IgD-negative memory B cell (primary cell): ENCODE measurements at regions not wholly inside any gene's neighbourhood (a gene's known extent, or its start where the extent isn't known, plus 50 kb on each side); places are given as distances from the start of the nearest gene placed in this dataset.
"Not testable (repeated sequence)": the region's sequence is repeated elsewhere in the genome, so short reads cannot be mapped to it uniquely, and the experiment has no call there.

Experiments
- H3K27ac Mint-ChIP-seq, 3 donors: one replicate each; pipeline ENCODE4 v1.8.0; 2020 to 2022; ENCODE audit warnings: mild to moderate bottlenecking in 3 of 3, mixed read lengths in 3 of 3, moderate library complexity in 1 of 3
- H3K27me3 Mint-ChIP-seq: one replicate; pipeline ENCODE4 v1.8.0; 2021; ENCODE audit warnings: mixed read lengths
- H3K36me3 Mint-ChIP-seq: one replicate; pipeline ENCODE4 v1.8.0; 2020; ENCODE audit warnings: mild to moderate bottlenecking, mixed read lengths
- H3K4me1 Mint-ChIP-seq, 3 donors: one replicate each; pipeline ENCODE4 v1.8.0; 2020 to 2022; ENCODE audit warnings: mixed read lengths in 3 of 3, mild to moderate bottlenecking in 1 of 3
- H3K4me3 Mint-ChIP-seq, 4 donors: one replicate each; pipeline ENCODE4 v1.8.0; 2020 to 2022; ENCODE audit warnings: mild to moderate bottlenecking in 4 of 4, mixed read lengths in 4 of 4, moderate library complexity in 3 of 4
- H3K9me3 Mint-ChIP-seq, 3 donors: one replicate each; pipeline ENCODE4 v1.8.0; 2020 to 2021; ENCODE audit warnings: mixed read lengths in 3 of 3, mild to moderate bottlenecking in 1 of 3

GRCh38 chr2:87453965-87454364 lies 293.9 kb upstream of the PLGLB2 start:
- H3K27me3 Mint-ChIP-seq, H3K4me3 Mint-ChIP-seq, H3K4me1 Mint-ChIP-seq, H3K27ac Mint-ChIP-seq, H3K36me3 Mint-ChIP-seq, H3K9me3 Mint-ChIP-seq: not testable (repeated sequence)

- not testable (repeated sequence) for H3K9me3 Mint-ChIP-seq, H3K36me3 Mint-ChIP-seq, H3K4me3 Mint-ChIP-seq, H3K4me1 Mint-ChIP-seq, H3K27ac Mint-ChIP-seq, H3K27me3 Mint-ChIP-seq
Observed at GRCh38 chr2:87454421-87454820, 293.5 kb upstream of the PLGLB2 start.

GRCh38 chr2:87455209-87455853 lies 292.6 kb upstream of the PLGLB2 start:
- H3K4me3 Mint-ChIP-seq = peak overlapping the region; percentile 17 to 76 (median 42)
- H3K4me1 Mint-ChIP-seq, H3K9me3 Mint-ChIP-seq, H3K27me3 Mint-ChIP-seq, H3K36me3 Mint-ChIP-seq, H3K27ac Mint-ChIP-seq: not testable (repeated sequence)

GRCh38 chr2:87455854-87456249 lies 292.0 kb upstream of the PLGLB2 start:
- not testable (repeated sequence) for H3K36me3 Mint-ChIP-seq, H3K9me3 Mint-ChIP-seq, H3K27ac Mint-ChIP-seq, H3K4me1 Mint-ChIP-seq, H3K27me3 Mint-ChIP-seq, H3K4me3 Mint-ChIP-seq

GRCh38 chr2:87456477-87457128 lies 291.3 kb upstream of the PLGLB2 start:
- H3K4me3 Mint-ChIP-seq = peak overlapping the region in 1 of 4 donors; percentile 76
- not testable (repeated sequence) for H3K36me3 Mint-ChIP-seq, H3K9me3 Mint-ChIP-seq, H3K27me3 Mint-ChIP-seq, H3K27ac Mint-ChIP-seq, H3K4me1 Mint-ChIP-seq

GRCh38 chr2:87457129-87457499 lies 290.8 kb upstream of the PLGLB2 start:
- not testable (repeated sequence) for H3K9me3 Mint-ChIP-seq, H3K4me1 Mint-ChIP-seq, H3K4me3 Mint-ChIP-seq, H3K27ac Mint-ChIP-seq, H3K27me3 Mint-ChIP-seq, H3K36me3 Mint-ChIP-seq

- H3K4me3 Mint-ChIP-seq, H3K36me3 Mint-ChIP-seq, H3K4me1 Mint-ChIP-seq, H3K27ac Mint-ChIP-seq, H3K9me3 Mint-ChIP-seq, H3K27me3 Mint-ChIP-seq: not testable (repeated sequence)
Observed at GRCh38 chr2:87458938-87459337, 288.9 kb upstream of the PLGLB2 start.

GRCh38 chr2:87460104-87460503 lies 287.8 kb upstream of the PLGLB2 start:
- H3K4me1 Mint-ChIP-seq, H3K36me3 Mint-ChIP-seq, H3K27me3 Mint-ChIP-seq, H3K4me3 Mint-ChIP-seq, H3K9me3 Mint-ChIP-seq, H3K27ac Mint-ChIP-seq: not testable (repeated sequence)

GRCh38 chr2:87460662-87461061 lies 287.2 kb upstream of the PLGLB2 start:
- H3K27ac Mint-ChIP-seq, H3K36me3 Mint-ChIP-seq, H3K9me3 Mint-ChIP-seq, H3K27me3 Mint-ChIP-seq, H3K4me3 Mint-ChIP-seq, H3K4me1 Mint-ChIP-seq: not testable (repeated sequence)

- not testable (repeated sequence) for H3K4me1 Mint-ChIP-seq
Observed at GRCh38 chr2:87461671-87462070, 286.2 kb upstream of the PLGLB2 start.

GRCh38 chr2:87464219-87464618 lies 283.7 kb upstream of the PLGLB2 start:
- H3K4me1 Mint-ChIP-seq = peaks cover 3 to 13% (median 10%) of the 10 kb centered on the region in 3 donors
- H3K36me3 Mint-ChIP-seq, H3K27me3 Mint-ChIP-seq, H3K9me3 Mint-ChIP-seq, H3K27ac Mint-ChIP-seq, H3K4me3 Mint-ChIP-seq: not testable (repeated sequence)

More at GRCh38 chr2:87461671-87462070, 286.2 kb upstream of the PLGLB2 start:
- H3K9me3 Mint-ChIP-seq, H3K27ac Mint-ChIP-seq, H3K36me3 Mint-ChIP-seq, H3K27me3 Mint-ChIP-seq, H3K4me3 Mint-ChIP-seq: not testable (repeated sequence)

GRCh38 chr2:87465730-87466129 lies 282.2 kb upstream of the PLGLB2 start:
- H3K4me3 Mint-ChIP-seq, H3K27ac Mint-ChIP-seq, H3K9me3 Mint-ChIP-seq, H3K27me3 Mint-ChIP-seq, H3K36me3 Mint-ChIP-seq: not testable (repeated sequence)
- peaks cover 7 to 16% (median 16%) of the 10 kb centered on the region in 3 donors for H3K4me1 Mint-ChIP-seq

- H3K36me3 Mint-ChIP-seq, H3K27ac Mint-ChIP-seq, H3K4me3 Mint-ChIP-seq, H3K27me3 Mint-ChIP-seq, H3K9me3 Mint-ChIP-seq: not testable (repeated sequence)
- peaks cover 7 to 19% (median 17%) of the 10 kb centered on the region in 3 donors for H3K4me1 Mint-ChIP-seq
Observed at GRCh38 chr2:87466591-87467120, 281.2 kb upstream of the PLGLB2 start.

- not testable (repeated sequence) for H3K27me3 Mint-ChIP-seq, H3K9me3 Mint-ChIP-seq, H3K36me3 Mint-ChIP-seq
- Mint-ChIP-seq H3K4me1 (peaks cover 7 to 19% (median 17%) of the 10 kb centered on the region in 3 donors), H3K4me3 (peak overlapping the region in 1 of 4 donors; percentile 61), H3K27ac (peak overlapping the region in 1 of 3 donors; percentile 23)
Observed at GRCh38 chr2:87468429-87468981, 279.4 kb upstream of the PLGLB2 start.

- Mint-ChIP-seq H3K4me1 (peaks cover 7 to 18% (median 15%) of the 10 kb centered on the region in 3 donors), H3K4me3 (peak overlapping the region in 3 of 4 donors; percentile 58 to 92 (median 77)), H3K27ac (peak overlapping the region; percentile 75 to 91 (median 80))
- H3K36me3 Mint-ChIP-seq, H3K9me3 Mint-ChIP-seq, H3K27me3 Mint-ChIP-seq: not testable (repeated sequence)
Observed at GRCh38 chr2:87469180-87470151, 278.4 kb upstream of the PLGLB2 start.
